SU-DHL-6 (cell line): ENCODE measurements at regions not wholly inside any gene's neighbourhood (a gene's known extent, or its start where the extent isn't known, plus 50 kb on each side); places are given as distances from the start of the nearest gene placed in this dataset.

Experiments
- H2AFZ ChIP-seq: fragments of 200-600 bp; sonication (generic); 2 replicates; pipeline ENCODE4 v1.6.1; 2014; ENCODE audit warnings: low read depth, mild to moderate bottlenecking, moderate library complexity, mixed read lengths, antibody characterized with exemption, low read length; ENCODE audit not compliant: severe bottlenecking
- H3F3A ChIP-seq: fragments of 200-600 bp; shearing (Covaris generic); 2 replicates; pipeline ENCODE4 v1.6.0; 2016; ENCODE audit warnings: antibody characterized with exemption, mild to moderate bottlenecking; ENCODE audit not compliant: insufficient read depth
- H3K27ac ChIP-seq: fragments of 200-600 bp; sonication (generic); 2 replicates; pipeline ENCODE4 v1.5.1; 2016; ENCODE audit warnings: low read depth, mild to moderate bottlenecking, low read length, moderate library complexity, mixed read lengths
- H3K27me3 ChIP-seq: fragments of 200-600 bp; sonication (generic), shearing (Covaris generic); 2 replicates; pipeline ENCODE4 v1.6.0; 2014; ENCODE audit warnings: mild to moderate bottlenecking, low read length
- H3K36me3 ChIP-seq: fragments of 200-600 bp; sonication (generic); 2 replicates; pipeline ENCODE4 v1.6.1; 2014; ENCODE audit warnings: mild to moderate bottlenecking, low read length, mixed read lengths
- H3K4me2 ChIP-seq: fragments of 300-600, 200-600 bp; shearing (Covaris generic), sonication (generic); 2 replicates; pipeline ENCODE4 v1.6.0; 2014; ENCODE audit warnings: low read length, low read depth, mild to moderate bottlenecking; ENCODE audit not compliant: poor library complexity, severe bottlenecking
- H3K4me3 ChIP-seq: fragments of 200-600 bp; sonication (generic); 2 replicates; pipeline ENCODE4 v1.5.1; 2014; ENCODE audit warnings: antibody characterized with exemption, low read length, mild to moderate bottlenecking, mixed read lengths; ENCODE audit not compliant: insufficient read depth, poor library complexity, severe bottlenecking
- H3K79me2 ChIP-seq: fragments of 200-600 bp; sonication (generic); 2 replicates; pipeline ENCODE4 v1.6.1; 2014; ENCODE audit warnings: mild to moderate bottlenecking, low read length, moderate library complexity; ENCODE audit not compliant: insufficient read depth
- H3K9ac ChIP-seq: fragments of 200-600 bp; sonication (generic); 2 replicates; pipeline ENCODE4 v1.7.0; 2014; ENCODE audit warnings: mild to moderate bottlenecking, low read length
- H3K9me2 ChIP-seq: fragments of 200-600 bp; sonication (generic); replicated peaks from 2 replicates; pipeline ENCODE4 v1.6.1; 2014; ENCODE audit warnings: low read length; ENCODE audit not compliant: insufficient read depth
- H3K9me3 ChIP-seq: fragments of 200-600 bp; sonication (generic); 2 replicates; pipeline ENCODE4 v1.6.1; 2014; ENCODE audit warnings: low read length, mixed read lengths; ENCODE audit not compliant: insufficient read depth
- H4K20me1 ChIP-seq: fragments of 200-600 bp; sonication (generic); 2 replicates; pipeline ENCODE4 v1.6.1; 2014; ENCODE audit warnings: low read depth, mild to moderate bottlenecking, antibody characterized with exemption, low read length, moderate library complexity, mixed read lengths
- CTCF ChIP-seq: fragments of 200-600 bp; sonication (generic); IDR thresholded peaks from one replicate; pipeline ENCODE4 v1.5.1; 2017; ENCODE audit warnings: antibody characterized with exemption, mild to moderate bottlenecking, low read length, moderate library complexity; ENCODE audit not compliant: insufficient read depth, poor library complexity, severe bottlenecking
- EZH2phosphoT487 ChIP-seq: fragments of 200-600 bp; sonication (generic), shearing (Covaris generic); conservative IDR thresholded peaks from 2 replicates; pipeline ENCODE4 v1.6.1; 2018; ENCODE audit warnings: mild to moderate bottlenecking, antibody characterized with exemption, low read length, moderate library complexity, mixed read lengths

GRCh38 chr2:136362676-136363390, 244.9 kb upstream of the CXCR4 start:
- no peaks in the 10 kb centered on the region for H3F3A ChIP-seq
- no peaks in the 10 kb centered on the region for H3K27me3 ChIP-seq
- H3K27ac ChIP-seq = no peak overlapping the region
- no peak overlapping the region for H3K9ac ChIP-seq
- no peaks in the 10 kb centered on the region for H3K79me2 ChIP-seq
- no peak overlapping the region for H2AFZ ChIP-seq
- 0 out of 2 replicates have a peak, but pooled peaks cover 4% of the 10 kb centered on the region for H3K9me3 ChIP-seq
- H3K36me3 ChIP-seq = no peaks in the 10 kb centered on the region; the same call in 1 of the 2 replicates
- no peaks in the 10 kb centered on the region for H3K9me2 ChIP-seq
- no peak overlapping the region for H3K4me3 ChIP-seq
- H3K4me2 ChIP-seq = no peak overlapping the region
- H4K20me1 ChIP-seq = no peaks in the 10 kb centered on the region
- TF ChIP-seq EZH2phosphoT487 = no peak
- no peak for TF ChIP-seq CTCF

GRCh38 chr2:136361521-136361920, 243.6 kb upstream of the CXCR4 start:
- H3K27me3 ChIP-seq = no peaks in the 10 kb centered on the region
- no peaks in the 10 kb centered on the region for H3K9me3 ChIP-seq
- no peak for TF ChIP-seq CTCF
- TF ChIP-seq EZH2phosphoT487 = no peak

GRCh38 chr2:136360790-136361189, 242.8 kb upstream of the CXCR4 start:
- Histone ChIP-seq H2AFZ (no peak overlapping the region), H3K4me2 (no peak overlapping the region), H3K27ac (no peak overlapping the region), H3K4me3 (no peak overlapping the region), H3K9me3 (no peaks in the 10 kb centered on the region), H3K9ac (no peak overlapping the region), H3K27me3 (no peaks in the 10 kb centered on the region), H4K20me1 (no peaks in the 10 kb centered on the region), H3F3A (no peaks in the 10 kb centered on the region), H3K79me2 (no peaks in the 10 kb centered on the region), H3K36me3 (no peaks in the 10 kb centered on the region), H3K9me2 (no peaks in the 10 kb centered on the region)
- TF ChIP-seq CTCF (no peak), EZH2phosphoT487 (no peak)

More at GRCh38 chr2:136361521-136361920, 243.6 kb upstream of the CXCR4 start:
- no peak overlapping the region for H3K4me3 ChIP-seq
- H3K9me2 ChIP-seq = no peaks in the 10 kb centered on the region
- H2AFZ ChIP-seq = no peak overlapping the region
- H3K79me2 ChIP-seq = no peaks in the 10 kb centered on the region
- no peak overlapping the region for H3K27ac ChIP-seq
- no peak overlapping the region for H3K4me2 ChIP-seq
- H3F3A ChIP-seq = no peaks in the 10 kb centered on the region
- no peaks in the 10 kb centered on the region for H3K36me3 ChIP-seq
- no peaks in the 10 kb centered on the region for H4K20me1 ChIP-seq
- no peak overlapping the region for H3K9ac ChIP-seq
